Urinary bladder (tissue), 3 donors: ENCODE measurements at regions not wholly inside any gene's neighbourhood (a gene's known extent, or its start where the extent isn't known, plus 50 kb on each side); places are given as distances from the start of the nearest gene placed in this dataset.
A peak's percentile ranks its signal among the peaks of the same experiment; 100 is the strongest.

Experiments used
- DNase-seq: peaks from one replicate; pipeline ENCODE4 v3.0.0-alpha.2; 2015; ENCODE audit errors: extremely low spot score
- H3K27ac ChIP-seq: one replicate; pipeline ENCODE4 v1.5.1; 2013; ENCODE audit warnings: low read depth, mild to moderate bottlenecking, moderate library complexity
- H3K36me3 ChIP-seq: one replicate; pipeline ENCODE4 v1.6.1; 2013; ENCODE audit warnings: mild to moderate bottlenecking, moderate library complexity; ENCODE audit not compliant: insufficient read depth
- H3K4me1 ChIP-seq: one replicate; pipeline ENCODE4 v1.6.1; 2013; ENCODE audit warnings: mild to moderate bottlenecking, moderate library complexity; ENCODE audit not compliant: insufficient read depth
- H3K4me3 ChIP-seq: one replicate; pipeline ENCODE4 v1.5.1; 2013; ENCODE audit warnings: low read depth, low read length
- WGBS: extraction: QIAGEN DNeasy Blood & Tissue Kit; methylation state at CpG from one replicate; pipeline ENCODE4 v1.1.7; 2013; 5-methylcytosine and 5-hydroxymethylcytosine counted together
- donor health status: healthy with polysubstance abuse.
- donor health status: healthy.

GRCh38 chr4:3343358-3343757 is 50.5 kb downstream of the RGS12 start:
- Histone ChIP-seq H3K4me3 (no peak overlapping the region), H3K36me3 (no peaks in the 10 kb centered on the region), H3K4me1 (no peaks in the 10 kb centered on the region), H3K27ac (no peak overlapping the region)
- DNase-seq = no peak
- WGBS = 93% methylated on average over 16 of the region's 16 CpGs

- 92% methylated on average over 9 of the region's 9 CpGs for WGBS
- no peak for DNase-seq
- no peaks in the 10 kb centered on the region for H3K36me3 ChIP-seq
- H3K27ac ChIP-seq = no peak overlapping the region
- no peaks in the 10 kb centered on the region for H3K4me1 ChIP-seq
- no peak overlapping the region for H3K4me3 ChIP-seq
Observed at GRCh38 chr4:3344104-3344503, 51.3 kb downstream of the RGS12 start.

GRCh38 chr4:3344596-3344995 is 51.8 kb downstream of the RGS12 start:
- 82% methylated on average over 4 of the region's 4 CpGs for WGBS
- Histone ChIP-seq H3K4me1 (no peaks in the 10 kb centered on the region), H3K27ac (no peak overlapping the region), H3K4me3 (no peak overlapping the region), H3K36me3 (no peaks in the 10 kb centered on the region)
- DNase-seq = no peak

GRCh38 chr4:3345384-3345783 is 52.6 kb downstream of the RGS12 start:
- H3K4me3 ChIP-seq = no peak overlapping the region
- 88% methylated on average over 5 of the region's 5 CpGs for WGBS
- no peaks in the 10 kb centered on the region for H3K4me1 ChIP-seq
- DNase-seq = no peak
- no peaks in the 10 kb centered on the region for H3K36me3 ChIP-seq
- H3K27ac ChIP-seq = no peak overlapping the region

GRCh38 chr4:3346146-3346545 is 53.3 kb downstream of the RGS12 start:
- WGBS = 47% methylated on average over 4 of the region's 4 CpGs
- H3K27ac ChIP-seq = no peak overlapping the region
- DNase-seq = peak; percentile 55
- H3K36me3 ChIP-seq = no peaks in the 10 kb centered on the region
- H3K4me1 ChIP-seq = no peaks in the 10 kb centered on the region
- no peak overlapping the region for H3K4me3 ChIP-seq

- Histone ChIP-seq H3K4me3 (no peak overlapping the region), H3K27ac (no peak overlapping the region), H3K4me1 (no peaks in the 10 kb centered on the region), H3K36me3 (no peaks in the 10 kb centered on the region)
- WGBS = 84% methylated on average over 4 of the region's 4 CpGs
- no peak for DNase-seq
Observed at GRCh38 chr4:3347871-3348270, 55.0 kb downstream of the RGS12 start.

- H3K4me1 ChIP-seq = no peaks in the 10 kb centered on the region
- no peaks in the 10 kb centered on the region for H3K36me3 ChIP-seq
- H3K4me3 ChIP-seq = no peak overlapping the region
- no peak for DNase-seq
- H3K27ac ChIP-seq = no peak overlapping the region
- WGBS = 71% methylated on average over 7 of the region's 7 CpGs
Observed at GRCh38 chr4:3348621-3349020, 55.8 kb downstream of the RGS12 start.

- Histone ChIP-seq H3K27ac (no peak overlapping the region), H3K4me3 (no peak overlapping the region), H3K36me3 (no peaks in the 10 kb centered on the region), H3K4me1 (no peaks in the 10 kb centered on the region)
- no peak for DNase-seq
- 91% methylated on average over 4 of the region's 4 CpGs for WGBS
Observed at GRCh38 chr4:3349116-3349515, 56.3 kb downstream of the RGS12 start.

- Histone ChIP-seq H3K36me3 (no peaks in the 10 kb centered on the region), H3K4me3 (no peak overlapping the region), H3K4me1 (no peaks in the 10 kb centered on the region), H3K27ac (no peak overlapping the region)
- no peak for DNase-seq
- WGBS = 91% methylated on average over 3 of the region's 3 CpGs
Observed at GRCh38 chr4:3351997-3352396, 59.2 kb downstream of the RGS12 start.

- WGBS = 98% methylated on average over 5 of the region's 5 CpGs
- Histone ChIP-seq H3K4me3 (no peak overlapping the region), H3K4me1 (no peaks in the 10 kb centered on the region), H3K27ac (no peak overlapping the region), H3K36me3 (no peaks in the 10 kb centered on the region)
- no peak for DNase-seq
Observed at GRCh38 chr4:3352505-3352904, 59.7 kb downstream of the RGS12 start.

- Histone ChIP-seq H3K4me3 (no peak overlapping the region), H3K36me3 (no peaks in the 10 kb centered on the region), H3K4me1 (no peaks in the 10 kb centered on the region), H3K27ac (no peak overlapping the region)
- no peak for DNase-seq
- WGBS = 97% methylated on average over 14 of the region's 14 CpGs
Observed at GRCh38 chr4:3352941-3353594, 60.2 kb downstream of the RGS12 start.

GRCh38 chr4:3353752-3354454 is 61.1 kb downstream of the RGS12 start:
- no peak overlapping the region for H3K27ac ChIP-seq
- no peaks in the 10 kb centered on the region for H3K4me1 ChIP-seq
- H3K36me3 ChIP-seq = no peaks in the 10 kb centered on the region
- 95% methylated on average over 4 of the region's 4 CpGs for whole genome bisulfite sequencing
- no peak for DNase-seq
- no peak overlapping the region for H3K4me3 ChIP-seq

GRCh38 chr4:3354455-3354811 is 61.6 kb downstream of the RGS12 start:
- Histone ChIP-seq H3K4me1 (no peaks in the 10 kb centered on the region), H3K4me3 (no peak overlapping the region), H3K27ac (no peak overlapping the region), H3K36me3 (no peaks in the 10 kb centered on the region)
- DNase-seq = no peak
- WGBS = 84% methylated on average over 4 of the region's 4 CpGs

GRCh38 chr4:3355266-3355748 is 62.5 kb downstream of the RGS12 start:
- 83% methylated on average over 8 of the region's 8 CpGs for WGBS
- no peak for DNase-seq
- no peaks in the 10 kb centered on the region for H3K4me1 ChIP-seq

More at GRCh38 chr4:3355266-3355748, 62.5 kb downstream of the RGS12 start:
- H3K36me3 ChIP-seq = no peaks in the 10 kb centered on the region
- H3K4me3 ChIP-seq = no peak overlapping the region
- H3K27ac ChIP-seq = no peak overlapping the region
